Globus pallidus (tissue), 1 donor: ENCODE measurements at regions not wholly inside any gene's neighbourhood (a gene's known extent, or its start where the extent isn't known, plus 50 kb on each side); places are given as distances from the start of the nearest gene placed in this dataset.
"Not testable (repeated sequence)": the region's sequence is repeated elsewhere in the genome, so short reads cannot be mapped to it uniquely, and the experiment has no call there.

Experiments
- DNase-seq: peaks from one replicate; pipeline ENCODE4 v3.0.0-alpha.2; 2015; ENCODE audit warnings: low spot score

GRCh38 chr1:8144323-8144722 is 118.2 kb upstream of the ERRFI1 start:
- no peak for DNase-seq

- DNase-seq, result no peak
These were observed 117.0 kb upstream of the ERRFI1 start for GRCh38 chr1:8142955-8143629.

- no peak for DNase-seq
These were observed 113.8 kb upstream of the ERRFI1 start for GRCh38 chr1:8139941-8140340.

- no peak for DNase-seq
These were observed 113.3 kb upstream of the ERRFI1 start for GRCh38 chr1:8139383-8139782.

- DNase-seq, result no peak
These were observed 112.6 kb upstream of the ERRFI1 start for GRCh38 chr1:8138673-8139072.

GRCh38 chr1:8137481-8138244 is 111.6 kb upstream of the ERRFI1 start:
- DNase-seq, result no peak

GRCh38 chr1:8136766-8137165 is 110.7 kb upstream of the ERRFI1 start:
- DNase-seq, result no peak

GRCh38 chr1:8135250-8135649 is 109.1 kb upstream of the ERRFI1 start:
- no peak for DNase-seq

- DNase-seq, result no peak
These were observed 108.6 kb upstream of the ERRFI1 start for GRCh38 chr1:8134546-8135235.

GRCh38 chr1:8133657-8134430 is 107.7 kb upstream of the ERRFI1 start:
- no peak for DNase-seq

- no peak for DNase-seq
These were observed 107.1 kb upstream of the ERRFI1 start for GRCh38 chr1:8133190-8133589.

- no peak for DNase-seq
These were observed 101.1 kb upstream of the ERRFI1 start for GRCh38 chr1:8127171-8127641.

- DNase-seq, result no peak
These were observed 96.6 kb upstream of the ERRFI1 start for GRCh38 chr1:8122477-8123407.

- DNase-seq, result no peak
These were observed 96.0 kb upstream of the ERRFI1 start for GRCh38 chr1:8122160-8122476.

- DNase-seq, result no peak
These were observed 95.4 kb upstream of the ERRFI1 start for GRCh38 chr1:8121261-8122159.

- DNase-seq, result no peak
These were observed 94.7 kb upstream of the ERRFI1 start for GRCh38 chr1:8120693-8121260.

- DNase-seq, result not testable (repeated sequence)
These were observed 92.6 kb upstream of the ERRFI1 start for GRCh38 chr1:8118736-8119135.

GRCh38 chr1:8118031-8118451 is 91.9 kb upstream of the ERRFI1 start:
- no peak for DNase-seq

- no peak for DNase-seq
These were observed 90.8 kb upstream of the ERRFI1 start for GRCh38 chr1:8116894-8117264.

GRCh38 chr1:8115769-8116167 is 89.7 kb upstream of the ERRFI1 start:
- no peak for DNase-seq
